HG03575 (cell line): ENCODE measurements at regions not wholly inside any gene's neighbourhood (a gene's known extent, or its start where the extent isn't known, plus 50 kb on each side); places are given as distances from the start of the nearest gene placed in this dataset.

Source experiments
- ATAC-seq: cut with Tn5 transposase; IDR thresholded peaks from one replicate; pipeline ENCODE4 v1.9.1; 2021; ENCODE audit not compliant: unreplicated experiment, insufficient number of reproducible peaks, low FRiP score; ENCODE audit errors: extremely low read depth

- no peak for ATAC-seq
These were observed 477.5 kb upstream of the MYT1L start for GRCh38 chr2:2808551-2809058.

GRCh38 chr2:2806711-2807110 is 475.6 kb upstream of the MYT1L start:
- ATAC-seq: no peak

- ATAC-seq: no peak
These were observed 474.2 kb upstream of the MYT1L start for GRCh38 chr2:2805263-2805662.

GRCh38 chr2:2804528-2804927 is 473.5 kb upstream of the MYT1L start:
- ATAC-seq: no peak

- no peak for ATAC-seq
These were observed 470.4 kb upstream of the MYT1L start for GRCh38 chr2:2801458-2801857.

GRCh38 chr2:2800697-2801096 is 469.6 kb upstream of the MYT1L start:
- no peak for ATAC-seq

GRCh38 chr2:2800001-2800400 is 468.9 kb upstream of the MYT1L start:
- no peak for ATAC-seq

- no peak for ATAC-seq
These were observed 468.1 kb upstream of the MYT1L start for GRCh38 chr2:2799151-2799697.

GRCh38 chr2:2798337-2798736 is 467.3 kb upstream of the MYT1L start:
- no peak for ATAC-seq

GRCh38 chr2:2797797-2798196 is 466.7 kb upstream of the MYT1L start:
- ATAC-seq: no peak

GRCh38 chr2:2796207-2796606 is 465.1 kb upstream of the MYT1L start:
- no peak for ATAC-seq

- no peak for ATAC-seq
These were observed 464.5 kb upstream of the MYT1L start for GRCh38 chr2:2795438-2796091.

GRCh38 chr2:2793925-2794560 is 463.0 kb upstream of the MYT1L start:
- no peak for ATAC-seq

GRCh38 chr2:2793514-2793913 is 462.4 kb upstream of the MYT1L start:
- no peak for ATAC-seq

- ATAC-seq: no peak
These were observed 460.5 kb upstream of the MYT1L start for GRCh38 chr2:2791606-2792005.

GRCh38 chr2:2791031-2791430 is 460.0 kb upstream of the MYT1L start:
- ATAC-seq: no peak

- no peak for ATAC-seq
These were observed 457.0 kb upstream of the MYT1L start for GRCh38 chr2:2788076-2788475.

- ATAC-seq: no peak
These were observed 456.3 kb upstream of the MYT1L start for GRCh38 chr2:2787301-2787907.

- no peak for ATAC-seq
These were observed 450.9 kb upstream of the MYT1L start for GRCh38 chr2:2782007-2782406.

- ATAC-seq: no peak
These were observed 448.7 kb upstream of the MYT1L start for GRCh38 chr2:2779727-2780126.
